HepG2 (cell line): ENCODE measurements at regions not wholly inside any gene's neighbourhood (a gene's known extent, or its start where the extent isn't known, plus 50 kb on each side); places are given as distances from the start of the nearest gene placed in this dataset.

Experiments
- ATAC-seq: fragments of 200-7000 bp; cut with Tn5 transposase; 3 replicates; pipeline ENCODE4 v1.9.1; 2020; ENCODE audit warnings: mild to moderate bottlenecking, moderate library complexity
- BruUV-seq: library from RNA; stranded (reverse); fragments of 400-500 nt; replicated peaks from 2 replicates; lab custom pipeline; 2021; lab: Mats Ljungman, UMichigan
- CTCF ChIA-PET: fragments of 300-600 bp; formaldehyde crosslinking; extraction: SDS; loops from one replicate; lab custom pipeline; 2021; ENCODE audit warnings: low total read pairs, inconsistent platforms, low intra/inter-chr PET ratio; lab: Yijun Ruan, JAX
- POLR2A ChIA-PET: fragments of 350-600 bp; sonication (Branson Sonifier 250); formaldehyde crosslinking; loops from one replicate; lab custom pipeline; 2020; ENCODE audit warnings: antibody characterized with exemption, inconsistent platforms; lab: Yijun Ruan, JAX
- DNase-seq: peaks from one replicate; pipeline ENCODE4 v3.0.0-alpha.2; 2015; ENCODE audit warnings: low spot score
- FAIRE-seq: peaks from 3 replicates; lab custom pipeline; 2011; peaks lifted over from hg19 to GRCh38; lab: Jason Lieb, UNC
- H2AFZ ChIP-seq: one replicate; pipeline ENCODE4 v1.6.1; 2011; ENCODE audit warnings: low read length, inconsistent platforms
- H3K27ac ChIP-seq: fragments of 300-600 bp; 3 replicates; pipeline ENCODE4 v1.8.0; 2011; ENCODE audit warnings: mixed run types, mild to moderate bottlenecking, mixed read lengths, low read length, inconsistent platforms; ENCODE audit not compliant: insufficient read depth; ENCODE audit errors: extremely low read length
- H3K27me3 ChIP-seq, 2 experiments: fragments of 200-600 bp in 1 of 2; 2 replicates in 1 of 2; 3 replicates in 1 of 2; pipeline versions ENCODE4 v1.6.0 to v1.8.0; 2011; ENCODE audit warnings: low read length in 2 of 2, mild to moderate bottlenecking in 2 of 2, moderate library complexity in 2 of 2, inconsistent platforms in 1 of 2; ENCODE audit not compliant: insufficient read depth in 2 of 2, control insufficient read depth in 1 of 2
- H3K36me3 ChIP-seq, 2 experiments: fragments of 200-600 bp in 1 of 2; replicated peaks in 1 of 2; 2 replicates in 1 of 2; 3 replicates in 1 of 2; pipeline versions ENCODE4 v1.5.1 to v1.8.0; 2011; ENCODE audit warnings: low read length in 2 of 2, inconsistent platforms in 1 of 2; ENCODE audit not compliant: insufficient read depth in 2 of 2, control insufficient read depth in 1 of 2
- H3K4me1 ChIP-seq: 2 replicates; pipeline ENCODE4 v1.5.1; 2012; ENCODE audit warnings: low read length, inconsistent platforms; ENCODE audit not compliant: insufficient read depth
- H3K4me2 ChIP-seq: 2 replicates; pipeline ENCODE4 v1.6.0; 2011; ENCODE audit warnings: low read depth, low read length, inconsistent platforms
- H3K4me3 ChIP-seq, 3 experiments: fragments of 200-600 bp in 1 of 3; sonication (generic), shearing (Covaris generic) in 1 of 3; replicated peaks in 1 of 3; 2 replicates each; pipeline ENCODE4 v1.5.1; 2011 to 2016; ENCODE audit warnings: low read length in 3 of 3, inconsistent platforms in 2 of 3, low read depth in 2 of 3, mild to moderate bottlenecking in 2 of 3, control low read depth in 1 of 3, mixed read lengths in 1 of 3; ENCODE audit not compliant: insufficient read depth in 1 of 3
- H3K79me2 ChIP-seq: one replicate; pipeline ENCODE4 v1.6.1; 2011; ENCODE audit warnings: low read length, inconsistent platforms; ENCODE audit not compliant: insufficient read depth
- H3K9ac ChIP-seq: 2 replicates; pipeline ENCODE4 v1.6.0; 2011; ENCODE audit warnings: mild to moderate bottlenecking, low read depth, low read length, inconsistent platforms; ENCODE audit not compliant: insufficient read depth
- H3K9me3 ChIP-seq: 2 replicates; pipeline ENCODE4 v1.5.1; 2012; ENCODE audit warnings: mild to moderate bottlenecking, low read length
- H4K20me1 ChIP-seq: 2 replicates; pipeline ENCODE4 v1.6.0; 2011; ENCODE audit warnings: inconsistent platforms, mild to moderate bottlenecking, low read length, moderate library complexity; ENCODE audit not compliant: insufficient read depth
- LCORL ChIP-seq, 2 experiments: fragments of 450-650 bp in 1 of 2; sonication (generic) in 1 of 2; formaldehyde crosslinking in 1 of 2; IDR thresholded peaks; 2 replicates each; pipeline versions ENCODE4 v1.5.0 to v1.6.1; 2017 to 2020; ENCODE audit warnings: antibody characterized with exemption in 1 of 2, missing genetic modification reagents in 1 of 2
- PHF20 ChIP-seq: sonication (generic); formaldehyde crosslinking; IDR thresholded peaks from 2 replicates; pipeline ENCODE4 v1.5.0; 2020; ENCODE audit warnings: mild to moderate bottlenecking, missing genetic modification reagents
- RFX1 ChIP-seq: fragments of 450-650 bp; IDR thresholded peaks from 2 replicates; pipeline ENCODE4 v1.6.1; 2017
- ZNF737 ChIP-seq: sonication (generic); formaldehyde crosslinking; IDR thresholded peaks from 2 replicates; pipeline ENCODE4 v1.5.0; 2020; ENCODE audit warnings: missing genetic modification reagents, mild to moderate bottlenecking, borderline replicate concordance
- WGBS: methylation state at CpG from one replicate; pipeline ENCODE4 v1.1.6; 2017; ENCODE audit warnings: low lambda C conversion rate; 5-methylcytosine and 5-hydroxymethylcytosine counted together
- in situ Hi-C: cut with HindIII; loops from 2 replicates; pipeline ENCODE4 v1.10.0; 2017; ENCODE audit warnings: low pct_unique_long_range_greater_than_20kb; ENCODE audit not compliant: extremely low pct_ligation_motif_present
- intact Hi-C: fragments of 100-400 bp; cut with micrococcal nuclease; formaldehyde crosslinking; loops from one replicate; pipeline ENCODE4 v1.10.0; 2022; ENCODE audit not compliant: unreplicated experiment

DNA sequence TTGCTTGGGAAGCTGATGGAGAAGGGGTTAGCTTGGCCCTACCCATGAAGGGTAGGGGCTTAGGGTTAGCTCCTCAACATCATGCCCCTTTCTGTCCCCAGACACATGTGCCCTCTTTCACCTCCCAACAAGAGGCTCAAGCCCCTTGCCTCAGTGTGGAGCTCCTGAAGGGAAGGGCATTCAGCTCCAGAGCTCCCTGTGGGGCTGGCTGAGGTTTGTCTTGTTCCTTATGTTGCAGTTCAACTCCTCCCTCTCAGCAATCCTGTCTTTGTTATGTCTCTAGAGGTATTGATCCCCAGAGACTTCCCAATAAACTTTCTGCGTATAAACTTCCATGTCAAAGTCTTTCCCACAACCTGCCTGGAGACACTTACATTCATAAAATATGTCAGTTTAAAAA is 252.2 kb upstream of the SP4 start:
- no peak overlapping the region for H3K9ac ChIP-seq
- in situ Hi-C loops (no loop called here), intact Hi-C loops (no loop called here)
- no peak overlapping the region for H2AFZ ChIP-seq
- no peak overlapping the region for H3K4me3 ChIP-seq
- DNase-seq: no peak
- no peaks in the 10 kb centered on the region for H3K27me3 ChIP-seq
- H3K9me3 ChIP-seq: no peaks in the 10 kb centered on the region
- H3K4me1 ChIP-seq: no peaks in the 10 kb centered on the region
- no peaks in the 10 kb centered on the region for H3K79me2 ChIP-seq
- no peaks in the 10 kb centered on the region for H3K36me3 ChIP-seq
- no peak for ATAC-seq
- FAIRE-seq: no peak
- ChIA-PET CTCF (no interaction called here), POLR2A (no interaction called here)
- no peak for TF ChIP-seq LCORL (IDR thresholded peaks at IDR 0.05)
- TF ChIP-seq LCORL (CRISPR knock-in tag; IDR thresholded peaks at IDR 0.05): no peak
- H3K27ac ChIP-seq: no peak overlapping the region
- H3K4me2 ChIP-seq: no peak overlapping the region
- BruUV-seq: no TSS peak
- WGBS: 0% methylated on average over 1 of the region's 1 CpG
- H4K20me1 ChIP-seq: no peaks in the 10 kb centered on the region

DNA sequence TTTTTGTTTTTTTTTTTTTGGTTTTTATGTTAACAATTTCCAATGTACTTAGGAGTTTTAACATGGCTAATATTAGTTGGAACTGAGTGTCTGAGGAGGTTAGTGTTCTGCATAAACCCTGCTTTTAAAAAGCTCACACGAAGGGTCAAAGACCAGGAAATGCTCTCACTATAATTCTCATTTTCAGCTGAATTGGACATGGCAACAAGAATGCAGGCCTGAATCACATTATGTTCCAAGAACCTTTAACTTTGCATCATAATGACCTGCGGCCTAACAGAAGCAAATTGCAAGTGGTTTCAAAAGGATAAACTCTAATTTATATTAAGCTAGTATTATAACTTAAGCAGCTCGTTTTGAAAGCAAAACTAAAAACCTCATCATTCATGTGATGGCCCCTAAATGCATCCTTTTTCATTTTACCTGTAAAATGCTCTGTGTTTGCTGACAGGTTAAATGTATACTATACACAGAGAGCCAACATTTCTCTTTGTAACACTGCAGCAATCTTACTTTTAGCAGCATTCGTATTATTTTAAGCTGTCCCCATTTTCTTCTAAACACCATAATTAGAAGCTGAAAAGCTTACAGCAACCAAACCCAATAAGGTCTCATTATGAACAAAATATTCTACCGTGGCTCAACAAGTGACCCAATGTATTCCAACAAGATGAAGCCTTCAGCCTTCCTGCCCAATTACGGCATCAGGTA is 242.8 kb upstream of the SP4 start:
- Histone ChIP-seq H3K9ac (no peak overlapping the region), H3K4me1 (no peaks in the 10 kb centered on the region), H3K9me3 (no peaks in the 10 kb centered on the region), H3K4me2 (no peak overlapping the region), H3K4me3 (no peak overlapping the region), H3K27ac (no peak overlapping the region), H2AFZ (no peak overlapping the region), H3K36me3 (no peaks in the 10 kb centered on the region), H4K20me1 (no peaks in the 10 kb centered on the region), H3K79me2 (no peaks in the 10 kb centered on the region), H3K27me3 (no peaks in the 10 kb centered on the region)
- 37% methylated on average over 6 of the region's 6 CpGs for WGBS
- DNase-seq (no peak), FAIRE-seq (no peak), ATAC-seq (no peak)
- POLR2A ChIA-PET: no interaction called here
- BruUV-seq: no TSS peak
- intact Hi-C loops (no loop called here), in situ Hi-C loops (no loop called here)
- CTCF ChIA-PET: no interaction called here
- TF ChIP-seq RFX1: no peak
- TF ChIP-seq PHF20 (CRISPR knock-in tag): no peak
- TF ChIP-seq ZNF737 (CRISPR knock-in tag): no peak
